HG03521 (cell line): ENCODE measurements at regions not wholly inside any gene's neighbourhood (a gene's known extent, or its start where the extent isn't known, plus 50 kb on each side); places are given as distances from the start of the nearest gene placed in this dataset.
"Not testable (repeated sequence)": the region's sequence is repeated elsewhere in the genome, so short reads cannot be mapped to it uniquely, and the experiment has no call there.

Experiments
- ATAC-seq: cut with Tn5 transposase; IDR thresholded peaks from one replicate; pipeline ENCODE4 v1.9.1; 2021; ENCODE audit warnings: mild to moderate bottlenecking, moderate library complexity; ENCODE audit not compliant: unreplicated experiment

- no peak for ATAC-seq
These were observed 593.7 kb upstream of the HS3ST1 start for GRCh38 chr4:12022409-12022808.

- no peak for ATAC-seq
These were observed 588.0 kb upstream of the HS3ST1 start for GRCh38 chr4:12016729-12017128.

- no peak for ATAC-seq
These were observed 576.8 kb upstream of the HS3ST1 start for GRCh38 chr4:12005471-12005870.

GRCh38 chr4:11996581-11996980 lies 567.9 kb upstream of the HS3ST1 start:
- not testable (repeated sequence) for ATAC-seq

GRCh38 chr4:11976726-11977263 lies 548.1 kb upstream of the HS3ST1 start:
- ATAC-seq: no peak

- ATAC-seq: no peak
These were observed 544.6 kb upstream of the HS3ST1 start for GRCh38 chr4:11973270-11973669.

- no peak for ATAC-seq
These were observed 542.1 kb upstream of the HS3ST1 start for GRCh38 chr4:11970754-11971153.

GRCh38 chr4:11966782-11967181 lies 538.1 kb upstream of the HS3ST1 start:
- no peak for ATAC-seq

- no peak for ATAC-seq
These were observed 525.4 kb upstream of the HS3ST1 start for GRCh38 chr4:11954093-11954492.

GRCh38 chr4:11949355-11949754 lies 520.7 kb upstream of the HS3ST1 start:
- no peak for ATAC-seq

GRCh38 chr4:11947629-11948028 lies 518.9 kb upstream of the HS3ST1 start:
- not testable (repeated sequence) for ATAC-seq

- no peak for ATAC-seq
These were observed 509.2 kb upstream of the HS3ST1 start for GRCh38 chr4:11937941-11938340.

- ATAC-seq: no peak
These were observed 502.6 kb upstream of the HS3ST1 start for GRCh38 chr4:11931266-11931820.

- ATAC-seq: no peak
These were observed 500.4 kb upstream of the HS3ST1 start for GRCh38 chr4:11929080-11929479.

- ATAC-seq: no peak
These were observed 490.6 kb upstream of the HS3ST1 start for GRCh38 chr4:11919316-11919715.

GRCh38 chr4:11914406-11914805 lies 485.7 kb upstream of the HS3ST1 start:
- ATAC-seq: no peak

- ATAC-seq: no peak
These were observed 484.2 kb upstream of the HS3ST1 start for GRCh38 chr4:11912886-11913285.

- ATAC-seq: no peak
These were observed 482.1 kb upstream of the HS3ST1 start for GRCh38 chr4:11910812-11911211.

- no peak for ATAC-seq
These were observed 480.0 kb upstream of the HS3ST1 start for GRCh38 chr4:11908712-11909111.

- ATAC-seq: no peak
These were observed 479.5 kb upstream of the HS3ST1 start for GRCh38 chr4:11908205-11908604.

GRCh38 chr4:11904846-11905739 lies 476.4 kb upstream of the HS3ST1 start:
- no peak for ATAC-seq

GRCh38 chr4:11904117-11904535 lies 475.4 kb upstream of the HS3ST1 start:
- no peak for ATAC-seq
